ENCODE measurements at regions not wholly inside any gene's neighbourhood (a gene's known extent, or its start where the extent isn't known, plus 50 kb on each side); places are given as distances from the start of the nearest gene placed in this dataset.
"Not testable (repeated sequence)": the region's sequence is repeated elsewhere in the genome, so short reads cannot be mapped to it uniquely, and the experiment has no call there.

GRCh38 chr5:125064621-125065438, 318.4 kb upstream of the ZNF608 start:
- TF ChIP-seq CTCF (IDR thresholded peaks at IDR 0.05): no peak
- no peak for TF ChIP-seq POLR2A (IDR thresholded peaks at IDR 0.05)

GRCh38 chr5:125065741-125066140, 319.3 kb upstream of the ZNF608 start:
- Histone ChIP-seq H3K9me3 (no peaks in the 10 kb centered on the region), H3K36me3 (no peaks in the 10 kb centered on the region), H3K27ac (no peak overlapping the region), H3K4me3 (replicated peaks in 1 of 3) (no peak overlapping the region), H3K27me3 (no peaks in the 10 kb centered on the region), H3K4me1 (no peaks in the 10 kb centered on the region)
- no peak for TF ChIP-seq CTCF (IDR thresholded peaks at IDR 0.05)
- TF ChIP-seq POLR2A (IDR thresholded peaks at IDR 0.05): no peak
- DNase-seq: no peak
- 76 to 83% methylated on average over 2 of the region's 2 CpGs for WGBS, 2 donors
- intact Hi-C loops (cut with DNase I): no loop called here

More at GRCh38 chr5:125064621-125065438, 318.4 kb upstream of the ZNF608 start:
- Histone ChIP-seq H3K9me3 (no peaks in the 10 kb centered on the region), H3K4me3 (replicated peaks in 1 of 3) (no peak overlapping the region), H3K27me3 (no peaks in the 10 kb centered on the region), H3K4me1 (no peaks in the 10 kb centered on the region), H3K27ac (no peak overlapping the region), H3K36me3 (no peaks in the 10 kb centered on the region)
- DNase-seq: no peak
- intact Hi-C loops (cut with DNase I): no loop called here
- 88 to 92% methylated on average over 8 of the region's 8 CpGs for WGBS, 2 donors

GRCh38 chr5:125070961-125071360, 324.5 kb upstream of the ZNF608 start:
- Histone ChIP-seq H3K27ac (no peak overlapping the region), H3K4me1 (no peaks in the 10 kb centered on the region), H3K9me3 (no peaks in the 10 kb centered on the region), H3K4me3 (replicated peaks in 1 of 3) (no peak overlapping the region), H3K27me3 (no peaks in the 10 kb centered on the region), H3K36me3 (no peaks in the 10 kb centered on the region)
- TF ChIP-seq CTCF (IDR thresholded peaks at IDR 0.05) (no peak), POLR2A (IDR thresholded peaks at IDR 0.05) (no peak)
- DNase-seq: no peak
- 83 to 87% methylated on average over 3 of the region's 3 CpGs for WGBS, 2 donors
- intact Hi-C loops (cut with DNase I): no loop called here

GRCh38 chr5:125073090-125073489, 326.7 kb upstream of the ZNF608 start:
- intact Hi-C loops (cut with DNase I): no loop called here
- no peak for DNase-seq
- whole genome bisulfite sequencing, 2 donors: 74 to 85% methylated on average over 1 of the region's 1 CpG
- H3K4me1 ChIP-seq: no peaks in the 10 kb centered on the region
- no peak overlapping the region for H3K27ac ChIP-seq
- H3K4me3 ChIP-seq (replicated peaks in 1 of 3): no peak overlapping the region
- H3K9me3 ChIP-seq: no peaks in the 10 kb centered on the region
- no peaks in the 10 kb centered on the region for H3K27me3 ChIP-seq
- no peaks in the 10 kb centered on the region for H3K36me3 ChIP-seq
- TF ChIP-seq CTCF (IDR thresholded peaks at IDR 0.05) (no peak), POLR2A (IDR thresholded peaks at IDR 0.05) (no peak)

- no peak overlapping the region for H3K4me3 ChIP-seq (replicated peaks in 1 of 3)
- H3K4me1 ChIP-seq: no peaks in the 10 kb centered on the region
- DNase-seq: no peak
- no peak for TF ChIP-seq POLR2A (IDR thresholded peaks at IDR 0.05)
- no peak for TF ChIP-seq CTCF (IDR thresholded peaks at IDR 0.05)
- no peaks in the 10 kb centered on the region for H3K9me3 ChIP-seq
- H3K27me3 ChIP-seq: no peaks in the 10 kb centered on the region
- no peaks in the 10 kb centered on the region for H3K36me3 ChIP-seq
- H3K27ac ChIP-seq: no peak overlapping the region
- intact Hi-C loops (cut with DNase I): no loop called here
- 80 to 89% methylated on average over 2 of the region's 2 CpGs for WGBS, 2 donors
Observed at GRCh38 chr5:125075567-125075966, 329.1 kb upstream of the ZNF608 start.

- WGBS, 2 donors: 96% methylated on average over 5 of the region's 5 CpGs
- H3K27me3 ChIP-seq; H3K4me1 ChIP-seq; H3K4me3 ChIP-seq (replicated peaks in 1 of 3); H3K9me3 ChIP-seq; H3K36me3 ChIP-seq; intact Hi-C loops (cut with DNase I); DNase-seq; H3K27ac ChIP-seq: not testable (repeated sequence)
Observed at GRCh38 chr5:125079028-125079427, 332.6 kb upstream of the ZNF608 start.
